ENCODE measurements at regions not wholly inside any gene's neighbourhood (a gene's known extent, or its start where the extent isn't known, plus 50 kb on each side); places are given as distances from the start of the nearest gene placed in this dataset.

- no peaks in the 10 kb centered on the region for H3K36me3 ChIP-seq (ENCODE audit: control insufficient read depth in 4 of 4, insufficient read depth in 3 of 4, low read depth in 1 of 4, low read length in 3 of 4)
- H3K9me3 ChIP-seq (ENCODE audit: control insufficient read depth in 4 of 4, low read length in 3 of 4) = no peaks in the 10 kb centered on the region
- no peak overlapping the region for H3K9ac ChIP-seq (ENCODE audit: low read depth in 1 of 2, low read length in 2 of 2)
- no peak for DNase-seq (ENCODE audit: low spot score)
- H3K27ac ChIP-seq (ENCODE audit: low read depth in 1 of 2, low read length in 2 of 2) = no peak overlapping the region
- 68% methylated on average over 1 of the region's 1 CpG for WGBS
- no peak overlapping the region for H3K4me3 ChIP-seq (ENCODE audit: low read depth in 1 of 3, low read length in 3 of 3)
- no peaks in the 10 kb centered on the region for H3K27me3 ChIP-seq (ENCODE audit: control insufficient read depth in 4 of 4, insufficient read depth in 4 of 4, low read length in 3 of 4)
- H3K4me1 ChIP-seq (ENCODE audit: control insufficient read depth in 4 of 4, insufficient read depth in 4 of 4, low read length in 3 of 4) = no peaks in the 10 kb centered on the region
- no peak for TF ChIP-seq CTCF (IDR thresholded peaks at IDR 0.05; ENCODE audit: low read depth, low read length, missing input control)
- no peak for TF ChIP-seq JUND (IDR thresholded peaks at IDR 0.05)
- no peak for TF ChIP-seq TAF1 (conservative IDR thresholded peaks at IDR 0.05)
- TF ChIP-seq YY1 (IDR thresholded peaks at IDR 0.05) = no peak
- TF ChIP-seq NR2F2 (IDR thresholded peaks at IDR 0.05) = no peak
- TF ChIP-seq SP1 (IDR thresholded peaks at IDR 0.05) = no peak
- no peak for TF ChIP-seq HNF4G (IDR thresholded peaks at IDR 0.05)
- TF ChIP-seq FOXA2 (IDR thresholded peaks at IDR 0.05) = no peak
- no peak for TF ChIP-seq RXRA (IDR thresholded peaks at IDR 0.05)
- TF ChIP-seq ZBTB33 (IDR thresholded peaks at IDR 0.05) = no peak
Observed at GRCh38 chr7:119320316-119320715, 952.7 kb upstream of the KCND2 start.

DNA sequence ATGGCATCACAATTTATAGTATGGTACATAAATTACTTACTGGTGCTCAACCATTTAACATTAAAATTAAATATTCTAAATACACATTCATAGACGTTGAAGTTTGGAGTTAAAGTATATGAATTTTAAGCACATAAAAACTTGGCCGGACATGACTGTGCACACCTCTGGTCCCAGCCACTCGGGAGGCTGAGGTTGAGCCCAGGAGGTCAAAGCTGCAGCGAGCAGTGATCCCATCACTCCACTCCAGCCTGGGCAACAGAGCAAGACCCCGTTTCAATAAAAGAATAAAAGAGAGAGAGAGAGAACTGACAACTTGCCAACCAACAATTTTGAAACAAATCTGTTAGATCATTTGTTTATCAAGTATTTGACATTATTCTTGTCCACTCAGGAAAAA is 943.3 kb upstream of the KCND2 start:
- Histone ChIP-seq H3K27ac (ENCODE audit: low read depth in 1 of 2, low read length in 2 of 2) (no peak overlapping the region), H3K4me3 (ENCODE audit: low read depth in 1 of 3, low read length in 3 of 3) (no peak overlapping the region), H3K36me3 (ENCODE audit: control insufficient read depth in 4 of 4, insufficient read depth in 3 of 4, low read depth in 1 of 4, low read length in 3 of 4) (no peaks in the 10 kb centered on the region), H3K4me1 (ENCODE audit: control insufficient read depth in 4 of 4, insufficient read depth in 4 of 4, low read length in 3 of 4) (no peaks in the 10 kb centered on the region), H3K9me3 (ENCODE audit: control insufficient read depth in 4 of 4, low read length in 3 of 4) (no peaks in the 10 kb centered on the region), H3K27me3 (ENCODE audit: control insufficient read depth in 4 of 4, insufficient read depth in 4 of 4, low read length in 3 of 4) (no peaks in the 10 kb centered on the region), H3K9ac (ENCODE audit: low read depth in 1 of 2, low read length in 2 of 2) (no peak overlapping the region)
- TF ChIP-seq NR2F2 (IDR thresholded peaks at IDR 0.05) (no peak), JUND (IDR thresholded peaks at IDR 0.05) (no peak), CTCF (IDR thresholded peaks at IDR 0.05; ENCODE audit: low read depth, low read length, missing input control) (no peak), HNF4A (conservative IDR thresholded peaks at IDR 0.05) (no peak), MAX (IDR thresholded peaks at IDR 0.05) (no peak), FOXA1 (IDR thresholded peaks at IDR 0.05) (no peak), RXRA (IDR thresholded peaks at IDR 0.05) (no peak), SP1 (IDR thresholded peaks at IDR 0.05) (no peak), HNF4G (IDR thresholded peaks at IDR 0.05) (no peak), EGR1 (IDR thresholded peaks at IDR 0.05; ENCODE audit: low read depth in 2 of 2) (no peak), YY1 (IDR thresholded peaks at IDR 0.05) (no peak), ZBTB33 (IDR thresholded peaks at IDR 0.05) (no peak)
- 88% methylated on average over 5 of the region's 5 CpGs for WGBS
- DNase-seq (ENCODE audit: low spot score) = no peak

Measured in liver (tissue), 8 donors.